Coronary artery (tissue), 2 donors: ENCODE measurements at regions not wholly inside any gene's neighbourhood (a gene's known extent, or its start where the extent isn't known, plus 50 kb on each side); places are given as distances from the start of the nearest gene placed in this dataset.

Experiments used
- DNase-seq: peaks from one replicate; pipeline ENCODE4 v3.0.0-alpha.2; 2017; ENCODE audit warnings: low spot score
- H3K27ac ChIP-seq, 2 donors: fragments of 200-600 bp; sonication (generic); one replicate each; pipeline ENCODE4 v1.5.1; 2016 to 2019
- H3K4me3 ChIP-seq: fragments of 200-600 bp; sonication (generic); 2 replicates; pipeline ENCODE4 v1.5.1; 2016; ENCODE audit warnings: mild to moderate bottlenecking, moderate library complexity
- TF ChIP-seq, protein P1 (sequence below): fragments of 200-600 bp; sonication (generic); IDR thresholded peaks from one replicate; pipeline ENCODE4 v1.5.1; 2019; ENCODE audit warnings: antibody characterized with exemption

DNA sequence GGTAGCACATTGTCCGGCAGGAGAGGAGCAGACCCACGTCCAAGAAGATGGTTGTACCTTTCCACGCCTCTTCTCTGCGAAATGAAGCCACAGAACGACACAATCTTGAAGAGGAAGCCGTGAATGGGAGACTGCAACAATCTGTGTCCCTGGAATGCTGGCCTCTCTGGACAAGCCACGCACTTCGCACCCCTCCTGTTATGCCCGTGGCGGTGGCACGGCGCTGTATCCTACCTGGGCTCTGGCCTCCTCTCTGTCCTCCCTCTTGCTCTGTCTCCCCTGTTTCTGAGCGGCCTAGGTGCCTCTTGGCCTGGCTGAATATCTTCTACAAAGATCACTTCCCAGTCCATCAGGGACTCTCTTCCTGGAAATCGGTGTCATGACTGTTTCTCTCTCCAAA, 717.8 kb downstream of the KCNJ18 start:
- TF ChIP-seq, protein P1, sequence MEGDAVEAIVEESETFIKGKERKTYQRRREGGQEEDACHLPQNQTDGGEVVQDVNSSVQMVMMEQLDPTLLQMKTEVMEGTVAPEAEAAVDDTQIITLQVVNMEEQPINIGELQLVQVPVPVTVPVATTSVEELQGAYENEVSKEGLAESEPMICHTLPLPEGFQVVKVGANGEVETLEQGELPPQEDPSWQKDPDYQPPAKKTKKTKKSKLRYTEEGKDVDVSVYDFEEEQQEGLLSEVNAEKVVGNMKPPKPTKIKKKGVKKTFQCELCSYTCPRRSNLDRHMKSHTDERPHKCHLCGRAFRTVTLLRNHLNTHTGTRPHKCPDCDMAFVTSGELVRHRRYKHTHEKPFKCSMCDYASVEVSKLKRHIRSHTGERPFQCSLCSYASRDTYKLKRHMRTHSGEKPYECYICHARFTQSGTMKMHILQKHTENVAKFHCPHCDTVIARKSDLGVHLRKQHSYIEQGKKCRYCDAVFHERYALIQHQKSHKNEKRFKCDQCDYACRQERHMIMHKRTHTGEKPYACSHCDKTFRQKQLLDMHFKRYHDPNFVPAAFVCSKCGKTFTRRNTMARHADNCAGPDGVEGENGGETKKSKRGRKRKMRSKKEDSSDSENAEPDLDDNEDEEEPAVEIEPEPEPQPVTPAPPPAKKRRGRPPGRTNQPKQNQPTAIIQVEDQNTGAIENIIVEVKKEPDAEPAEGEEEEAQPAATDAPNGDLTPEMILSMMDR = no peak
- H3K27ac ChIP-seq = no peak overlapping the region
- DNase-seq = no peak
- no peak overlapping the region for H3K4me3 ChIP-seq

- TF ChIP-seq, protein P1 = no peak
- no peak for DNase-seq
- no peak overlapping the region for H3K27ac ChIP-seq
- no peak overlapping the region for H3K4me3 ChIP-seq
Measured at GRCh38 chr17:22411185-22411784, 719.0 kb downstream of the KCNJ18 start.

GRCh38 chr17:22435231-22435974, 743.1 kb downstream of the KCNJ18 start:
- TF ChIP-seq, protein P1 = no peak
- no peak overlapping the region for H3K4me3 ChIP-seq
- H3K27ac ChIP-seq = no peak overlapping the region
- DNase-seq = no peak

DNA sequence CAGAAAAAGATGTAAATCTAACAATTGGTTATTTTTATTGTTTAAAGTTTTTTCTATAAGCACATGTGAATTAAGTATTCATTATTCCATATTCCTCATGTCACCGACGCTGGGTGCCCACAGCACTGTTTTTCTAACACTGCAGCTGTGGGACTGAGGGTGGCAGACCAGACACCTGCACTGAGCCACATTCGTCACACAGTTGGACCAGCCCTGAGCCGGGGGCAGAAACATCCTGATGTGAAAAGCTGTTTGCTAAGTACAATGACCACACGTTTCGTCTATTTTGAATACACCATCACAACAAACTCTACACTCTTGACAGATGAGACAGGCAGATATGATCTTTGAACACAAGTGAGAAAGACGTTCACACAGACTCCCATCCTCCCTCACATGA, 749.5 kb downstream of the KCNJ18 start:
- Histone ChIP-seq H3K4me3 (no peak overlapping the region), H3K27ac (no peak overlapping the region)
- TF ChIP-seq, protein P1 = no peak
- no peak for DNase-seq

DNA sequence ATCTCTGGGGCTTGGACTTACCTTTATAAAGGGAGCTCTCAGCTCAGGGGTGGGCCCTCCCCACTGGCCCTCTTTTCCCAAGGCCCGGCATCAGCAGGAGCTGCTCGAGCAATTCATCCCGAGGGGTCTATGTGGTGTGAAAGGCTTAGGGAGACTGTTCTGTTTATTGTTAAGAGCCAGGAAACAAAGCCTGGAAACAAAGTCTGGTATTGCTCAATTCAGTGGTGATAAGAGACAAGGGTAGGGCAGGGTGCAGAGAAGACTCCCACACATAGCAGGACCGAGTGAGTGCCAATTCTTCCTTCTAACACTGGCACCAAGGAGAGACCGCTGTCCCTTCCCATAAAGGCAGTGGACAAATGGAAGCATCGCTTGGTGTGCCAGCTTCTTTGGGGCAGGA, 750.7 kb downstream of the KCNJ18 start:
- TF ChIP-seq, protein P1 = no peak
- no peak overlapping the region for H3K27ac ChIP-seq
- no peak for DNase-seq
- H3K4me3 ChIP-seq = no peak overlapping the region

GRCh38 chr17:22453181-22453580, 760.9 kb downstream of the KCNJ18 start:
- DNase-seq = no peak
- H3K27ac ChIP-seq = no peak overlapping the region
- TF ChIP-seq, protein P1 = no peak
- no peak overlapping the region for H3K4me3 ChIP-seq
